SU-DHL-6 (cell line): ENCODE measurements at regions not wholly inside any gene's neighbourhood (a gene's known extent, or its start where the extent isn't known, plus 50 kb on each side); places are given as distances from the start of the nearest gene placed in this dataset.

Experiments
- H2AFZ ChIP-seq: fragments of 200-600 bp; sonication (generic); 2 replicates; pipeline ENCODE4 v1.6.1; 2014; ENCODE audit warnings: low read depth, mild to moderate bottlenecking, moderate library complexity, mixed read lengths, antibody characterized with exemption, low read length; ENCODE audit not compliant: severe bottlenecking
- H3F3A ChIP-seq: fragments of 200-600 bp; shearing (Covaris generic); 2 replicates; pipeline ENCODE4 v1.6.0; 2016; ENCODE audit warnings: antibody characterized with exemption, mild to moderate bottlenecking; ENCODE audit not compliant: insufficient read depth
- H3K27ac ChIP-seq: fragments of 200-600 bp; sonication (generic); 2 replicates; pipeline ENCODE4 v1.5.1; 2016; ENCODE audit warnings: low read depth, mild to moderate bottlenecking, low read length, moderate library complexity, mixed read lengths
- H3K27me3 ChIP-seq: fragments of 200-600 bp; sonication (generic), shearing (Covaris generic); 2 replicates; pipeline ENCODE4 v1.6.0; 2014; ENCODE audit warnings: mild to moderate bottlenecking, low read length
- H3K36me3 ChIP-seq: fragments of 200-600 bp; sonication (generic); 2 replicates; pipeline ENCODE4 v1.6.1; 2014; ENCODE audit warnings: mild to moderate bottlenecking, low read length, mixed read lengths
- H3K4me2 ChIP-seq: fragments of 300-600, 200-600 bp; shearing (Covaris generic), sonication (generic); 2 replicates; pipeline ENCODE4 v1.6.0; 2014; ENCODE audit warnings: low read length, low read depth, mild to moderate bottlenecking; ENCODE audit not compliant: poor library complexity, severe bottlenecking
- H3K4me3 ChIP-seq: fragments of 200-600 bp; sonication (generic); 2 replicates; pipeline ENCODE4 v1.5.1; 2014; ENCODE audit warnings: antibody characterized with exemption, low read length, mild to moderate bottlenecking, mixed read lengths; ENCODE audit not compliant: insufficient read depth, poor library complexity, severe bottlenecking
- H3K79me2 ChIP-seq: fragments of 200-600 bp; sonication (generic); 2 replicates; pipeline ENCODE4 v1.6.1; 2014; ENCODE audit warnings: mild to moderate bottlenecking, low read length, moderate library complexity; ENCODE audit not compliant: insufficient read depth
- H3K9ac ChIP-seq: fragments of 200-600 bp; sonication (generic); 2 replicates; pipeline ENCODE4 v1.7.0; 2014; ENCODE audit warnings: mild to moderate bottlenecking, low read length
- H3K9me2 ChIP-seq: fragments of 200-600 bp; sonication (generic); replicated peaks from 2 replicates; pipeline ENCODE4 v1.6.1; 2014; ENCODE audit warnings: low read length; ENCODE audit not compliant: insufficient read depth
- H3K9me3 ChIP-seq: fragments of 200-600 bp; sonication (generic); 2 replicates; pipeline ENCODE4 v1.6.1; 2014; ENCODE audit warnings: low read length, mixed read lengths; ENCODE audit not compliant: insufficient read depth
- H4K20me1 ChIP-seq: fragments of 200-600 bp; sonication (generic); 2 replicates; pipeline ENCODE4 v1.6.1; 2014; ENCODE audit warnings: low read depth, mild to moderate bottlenecking, antibody characterized with exemption, low read length, moderate library complexity, mixed read lengths
- EZH2phosphoT487 ChIP-seq: fragments of 200-600 bp; sonication (generic), shearing (Covaris generic); conservative IDR thresholded peaks from 2 replicates; pipeline ENCODE4 v1.6.1; 2018; ENCODE audit warnings: mild to moderate bottlenecking, antibody characterized with exemption, low read length, moderate library complexity, mixed read lengths
- TF ChIP-seq, protein P1 (sequence below): fragments of 200-600 bp; sonication (generic); IDR thresholded peaks from one replicate; pipeline ENCODE4 v1.5.1; 2017; ENCODE audit warnings: antibody characterized with exemption, mild to moderate bottlenecking, low read length, moderate library complexity; ENCODE audit not compliant: insufficient read depth, poor library complexity, severe bottlenecking

DNA sequence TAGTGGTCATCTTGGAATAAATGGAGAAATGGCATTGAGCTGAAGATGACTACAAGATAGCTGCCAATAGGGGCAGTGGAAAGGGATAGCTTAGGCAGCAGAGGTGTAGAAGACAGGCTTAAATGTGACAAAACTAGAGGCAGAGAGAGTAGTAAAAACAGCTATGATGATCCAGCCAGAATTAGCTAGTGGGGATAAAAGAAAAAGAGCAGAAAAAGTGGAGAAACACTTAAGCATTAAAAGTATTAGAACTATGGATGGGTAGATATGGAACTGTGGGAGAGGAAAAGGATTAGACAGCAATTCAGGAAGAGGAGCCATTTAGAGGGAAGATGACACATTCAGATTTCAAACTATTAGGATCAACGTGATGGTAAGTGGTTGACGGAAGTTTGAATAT lies 202.5 kb upstream of the SAMSN1 start:
- Histone ChIP-seq H3K36me3 (no peaks in the 10 kb centered on the region), H3K9me3 (no peaks in the 10 kb centered on the region), H3F3A (no peaks in the 10 kb centered on the region), H3K9ac (no peak overlapping the region), H3K79me2 (no peaks in the 10 kb centered on the region), H3K27ac (no peak overlapping the region), H3K4me3 (no peak overlapping the region), H3K27me3 (no peaks in the 10 kb centered on the region), H4K20me1 (no peaks in the 10 kb centered on the region), H3K4me2 (no peak overlapping the region), H2AFZ (no peak overlapping the region), H3K9me2 (no peaks in the 10 kb centered on the region; the same call in 1 of the 2 replicates)
- TF ChIP-seq, protein P1, sequence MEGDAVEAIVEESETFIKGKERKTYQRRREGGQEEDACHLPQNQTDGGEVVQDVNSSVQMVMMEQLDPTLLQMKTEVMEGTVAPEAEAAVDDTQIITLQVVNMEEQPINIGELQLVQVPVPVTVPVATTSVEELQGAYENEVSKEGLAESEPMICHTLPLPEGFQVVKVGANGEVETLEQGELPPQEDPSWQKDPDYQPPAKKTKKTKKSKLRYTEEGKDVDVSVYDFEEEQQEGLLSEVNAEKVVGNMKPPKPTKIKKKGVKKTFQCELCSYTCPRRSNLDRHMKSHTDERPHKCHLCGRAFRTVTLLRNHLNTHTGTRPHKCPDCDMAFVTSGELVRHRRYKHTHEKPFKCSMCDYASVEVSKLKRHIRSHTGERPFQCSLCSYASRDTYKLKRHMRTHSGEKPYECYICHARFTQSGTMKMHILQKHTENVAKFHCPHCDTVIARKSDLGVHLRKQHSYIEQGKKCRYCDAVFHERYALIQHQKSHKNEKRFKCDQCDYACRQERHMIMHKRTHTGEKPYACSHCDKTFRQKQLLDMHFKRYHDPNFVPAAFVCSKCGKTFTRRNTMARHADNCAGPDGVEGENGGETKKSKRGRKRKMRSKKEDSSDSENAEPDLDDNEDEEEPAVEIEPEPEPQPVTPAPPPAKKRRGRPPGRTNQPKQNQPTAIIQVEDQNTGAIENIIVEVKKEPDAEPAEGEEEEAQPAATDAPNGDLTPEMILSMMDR, result no peak
- no peak for TF ChIP-seq EZH2phosphoT487

DNA sequence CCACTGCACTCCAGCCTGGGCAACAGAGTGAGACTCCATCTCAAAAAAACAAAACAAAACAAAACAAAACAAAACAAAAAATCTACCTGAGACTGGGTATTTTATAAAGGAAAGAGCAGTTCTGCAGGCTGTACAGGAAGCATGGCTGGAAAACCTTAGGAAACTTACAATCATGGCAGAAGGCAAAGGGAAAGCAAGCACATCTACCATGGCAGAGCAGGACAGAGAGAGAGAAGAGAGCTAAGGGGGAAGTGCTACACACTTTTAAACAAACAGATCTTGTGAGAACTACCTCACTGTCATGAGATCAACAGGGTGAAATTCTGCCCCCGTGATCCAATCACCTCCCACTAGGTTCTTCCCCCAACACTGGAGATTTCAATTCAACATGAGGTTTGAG lies 198.3 kb upstream of the SAMSN1 start:
- no peaks in the 10 kb centered on the region for H3K36me3 ChIP-seq
- H3K27ac ChIP-seq, result no peak overlapping the region
- H2AFZ ChIP-seq, result no peak overlapping the region
- H3K79me2 ChIP-seq, result no peaks in the 10 kb centered on the region
- no peaks in the 10 kb centered on the region for H3F3A ChIP-seq
- no peaks in the 10 kb centered on the region for H3K27me3 ChIP-seq
- H3K9me2 ChIP-seq, result no peaks in the 10 kb centered on the region
- H3K4me2 ChIP-seq, result no peak overlapping the region
- H3K4me3 ChIP-seq, result no peak overlapping the region
- no peaks in the 10 kb centered on the region for H3K9me3 ChIP-seq
- H4K20me1 ChIP-seq, result no peaks in the 10 kb centered on the region
- no peak overlapping the region for H3K9ac ChIP-seq
- TF ChIP-seq EZH2phosphoT487, result no peak
- TF ChIP-seq, protein P1, result no peak

DNA sequence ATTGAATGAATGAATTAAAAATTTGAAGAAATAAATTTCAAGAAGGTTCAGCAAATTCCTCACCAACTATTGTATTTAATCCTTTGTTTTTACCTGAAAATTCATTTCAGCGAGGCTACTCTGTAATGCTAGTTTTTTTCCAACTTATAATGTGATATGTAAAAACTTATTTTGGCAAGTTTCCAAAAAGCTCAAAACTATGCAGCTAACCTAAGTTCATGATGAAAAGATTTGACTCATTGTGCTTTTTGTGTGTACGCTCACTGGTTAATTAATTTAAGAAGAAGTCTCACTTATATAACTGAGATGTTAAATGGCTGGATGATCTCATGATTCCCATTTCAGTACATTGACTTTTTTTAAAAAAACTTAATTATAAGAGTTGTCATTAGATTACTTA lies 196.0 kb upstream of the SAMSN1 start:
- H3K9me3 ChIP-seq, result no peaks in the 10 kb centered on the region
- H4K20me1 ChIP-seq, result no peaks in the 10 kb centered on the region
- no peak overlapping the region for H3K4me2 ChIP-seq

More for the DNA sequence above, 196.0 kb upstream of the SAMSN1 start:
- H3K27ac ChIP-seq, result no peak overlapping the region
- H3K27me3 ChIP-seq, result no peaks in the 10 kb centered on the region
- H3K79me2 ChIP-seq, result no peaks in the 10 kb centered on the region
- H3F3A ChIP-seq, result no peaks in the 10 kb centered on the region
- no peak overlapping the region for H2AFZ ChIP-seq
- no peaks in the 10 kb centered on the region for H3K36me3 ChIP-seq
- TF ChIP-seq, protein P1, result no peak
- TF ChIP-seq EZH2phosphoT487, result no peak
- H3K9ac ChIP-seq, result no peak overlapping the region
- H3K4me3 ChIP-seq, result no peak overlapping the region
- H3K9me2 ChIP-seq, result no peaks in the 10 kb centered on the region
